Epithelial cell of proximal tubule (primary cell): ENCODE measurements at regions not wholly inside any gene's neighbourhood (a gene's known extent, or its start where the extent isn't known, plus 50 kb on each side); places are given as distances from the start of the nearest gene placed in this dataset.

ENCODE experiments used
- DNase-seq: peaks from one replicate; pipeline ENCODE4 v3.0.0-alpha.2; 2011; ENCODE audit warnings: low read depth
- H3K4me3 ChIP-seq: 2 replicates; pipeline ENCODE4 v1.5.1; 2011; ENCODE audit warnings: low read depth, mild to moderate bottlenecking, low read length
- TF ChIP-seq, protein P1 (sequence below): conservative IDR thresholded peaks from 2 replicates; pipeline ENCODE4 v1.5.1; 2012; ENCODE audit warnings: low read depth, mild to moderate bottlenecking, low read length

DNA sequence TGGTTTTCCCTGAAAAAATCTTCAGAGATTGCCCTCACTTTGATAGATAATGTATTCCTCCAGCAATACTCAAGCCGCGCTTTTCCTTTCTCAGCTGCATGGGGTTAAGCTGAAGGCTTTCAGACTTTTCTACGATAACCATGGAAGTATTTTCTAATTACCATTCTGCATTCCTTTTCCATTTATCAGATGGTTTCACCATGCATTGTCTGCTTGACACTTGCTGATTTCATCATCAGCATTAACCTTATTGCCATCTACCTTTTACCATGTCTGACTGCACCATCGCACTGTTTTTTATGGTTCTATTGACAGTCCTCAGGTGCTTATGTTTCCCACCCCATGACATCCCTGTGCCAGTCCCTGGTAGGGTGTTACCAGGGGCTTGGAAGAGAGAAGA, 91.6 kb downstream of the DMAC1 start:
- TF ChIP-seq, protein P1, sequence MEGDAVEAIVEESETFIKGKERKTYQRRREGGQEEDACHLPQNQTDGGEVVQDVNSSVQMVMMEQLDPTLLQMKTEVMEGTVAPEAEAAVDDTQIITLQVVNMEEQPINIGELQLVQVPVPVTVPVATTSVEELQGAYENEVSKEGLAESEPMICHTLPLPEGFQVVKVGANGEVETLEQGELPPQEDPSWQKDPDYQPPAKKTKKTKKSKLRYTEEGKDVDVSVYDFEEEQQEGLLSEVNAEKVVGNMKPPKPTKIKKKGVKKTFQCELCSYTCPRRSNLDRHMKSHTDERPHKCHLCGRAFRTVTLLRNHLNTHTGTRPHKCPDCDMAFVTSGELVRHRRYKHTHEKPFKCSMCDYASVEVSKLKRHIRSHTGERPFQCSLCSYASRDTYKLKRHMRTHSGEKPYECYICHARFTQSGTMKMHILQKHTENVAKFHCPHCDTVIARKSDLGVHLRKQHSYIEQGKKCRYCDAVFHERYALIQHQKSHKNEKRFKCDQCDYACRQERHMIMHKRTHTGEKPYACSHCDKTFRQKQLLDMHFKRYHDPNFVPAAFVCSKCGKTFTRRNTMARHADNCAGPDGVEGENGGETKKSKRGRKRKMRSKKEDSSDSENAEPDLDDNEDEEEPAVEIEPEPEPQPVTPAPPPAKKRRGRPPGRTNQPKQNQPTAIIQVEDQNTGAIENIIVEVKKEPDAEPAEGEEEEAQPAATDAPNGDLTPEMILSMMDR = no peak
- no peak overlapping the region for H3K4me3 ChIP-seq
- DNase-seq = no peak

DNA sequence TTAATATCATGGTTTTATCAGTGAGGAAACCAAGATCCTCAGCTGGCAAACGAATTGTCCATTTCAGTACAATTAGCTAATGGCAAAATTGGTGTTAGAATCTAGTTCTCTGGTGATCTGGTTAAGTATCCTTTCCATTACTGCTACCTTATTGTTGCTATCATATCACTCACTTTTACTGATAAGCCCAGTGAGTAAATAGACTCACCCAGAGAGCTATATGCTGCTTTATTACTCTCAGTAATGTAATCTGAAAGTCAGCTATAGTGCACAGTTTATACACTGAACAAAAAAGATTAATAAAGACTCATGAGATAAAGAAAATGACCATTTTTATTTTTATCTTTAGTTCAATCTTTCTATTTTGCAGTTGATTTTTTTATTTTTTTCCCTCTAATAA, 95.0 kb downstream of the DMAC1 start:
- no peak for DNase-seq
- H3K4me3 ChIP-seq = no peak overlapping the region
- TF ChIP-seq, protein P1 = no peak

GRCh38 chr9:7691909-7692308, 107.7 kb downstream of the DMAC1 start:
- TF ChIP-seq, protein P1 = no peak
- H3K4me3 ChIP-seq = no peak overlapping the region
- DNase-seq = no peak

- TF ChIP-seq, protein P1 = no peak
Measured at GRCh38 chr9:7690014-7690413, 109.6 kb downstream of the DMAC1 start.

DNA sequence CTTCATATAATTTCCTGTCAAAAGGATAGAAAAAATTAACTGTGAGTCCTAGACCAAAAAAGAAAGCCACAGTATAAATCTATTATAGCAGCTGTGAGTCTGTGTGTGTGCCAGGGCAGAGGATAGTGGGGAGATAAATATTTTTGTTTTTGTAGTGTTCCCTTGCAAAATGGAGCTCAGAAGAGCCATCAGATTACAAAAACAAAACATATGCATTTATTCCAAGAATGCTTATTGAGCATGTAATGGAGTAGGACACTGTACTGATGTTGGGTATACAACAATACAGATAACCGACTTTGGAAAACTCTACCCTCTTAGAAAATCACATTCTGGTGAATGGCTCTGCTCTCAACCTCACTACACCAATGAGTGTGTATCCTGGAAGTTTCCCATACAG, 111.0 kb downstream of the DMAC1 start:
- TF ChIP-seq, protein P1 = no peak
- no peak overlapping the region for H3K4me3 ChIP-seq
- no peak for DNase-seq

More at GRCh38 chr9:7690014-7690413, 109.6 kb downstream of the DMAC1 start:
- no peak overlapping the region for H3K4me3 ChIP-seq
- DNase-seq = no peak

DNA sequence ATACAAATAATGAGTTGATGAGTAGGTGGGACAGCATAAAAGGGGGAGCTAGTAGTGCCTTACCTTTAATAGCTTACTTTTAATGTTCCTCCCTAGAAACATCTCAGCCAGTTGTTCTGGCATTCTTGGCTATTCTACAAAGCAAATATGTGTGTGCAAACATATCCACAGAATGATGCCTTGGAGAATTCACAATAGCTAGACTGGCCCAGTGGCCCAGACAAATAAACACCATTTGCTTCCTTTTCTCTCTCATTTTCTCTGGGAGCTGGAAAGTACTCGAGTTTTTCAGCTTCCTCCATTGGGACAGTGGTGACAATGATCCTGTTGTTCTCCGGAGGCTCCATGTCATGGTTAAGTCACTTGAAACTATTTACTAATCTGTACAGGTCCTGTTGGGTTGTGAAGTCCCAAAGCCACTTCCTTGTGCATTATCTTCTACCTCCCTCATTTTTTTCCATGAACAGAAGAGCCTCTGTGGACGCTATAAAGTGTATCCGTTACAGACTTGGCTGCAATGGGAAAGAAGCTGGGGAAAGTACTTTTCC, 122.9 kb downstream of the DMAC1 start:
- TF ChIP-seq, protein P1 = no peak
- H3K4me3 ChIP-seq = no peak overlapping the region
- DNase-seq = no peak

GRCh38 chr9:7671847-7672246, 127.7 kb downstream of the DMAC1 start:
- TF ChIP-seq, protein P1 = no peak
- DNase-seq = no peak
- no peak overlapping the region for H3K4me3 ChIP-seq
